ENCODE measurements at regions not wholly inside any gene's neighbourhood (a gene's known extent, or its start where the extent isn't known, plus 50 kb on each side); places are given as distances from the start of the nearest gene placed in this dataset.

GRCh38 chr15:89412905-89413411, 78.3 kb upstream of the POLG start:
- TF ChIP-seq, protein P1, sequence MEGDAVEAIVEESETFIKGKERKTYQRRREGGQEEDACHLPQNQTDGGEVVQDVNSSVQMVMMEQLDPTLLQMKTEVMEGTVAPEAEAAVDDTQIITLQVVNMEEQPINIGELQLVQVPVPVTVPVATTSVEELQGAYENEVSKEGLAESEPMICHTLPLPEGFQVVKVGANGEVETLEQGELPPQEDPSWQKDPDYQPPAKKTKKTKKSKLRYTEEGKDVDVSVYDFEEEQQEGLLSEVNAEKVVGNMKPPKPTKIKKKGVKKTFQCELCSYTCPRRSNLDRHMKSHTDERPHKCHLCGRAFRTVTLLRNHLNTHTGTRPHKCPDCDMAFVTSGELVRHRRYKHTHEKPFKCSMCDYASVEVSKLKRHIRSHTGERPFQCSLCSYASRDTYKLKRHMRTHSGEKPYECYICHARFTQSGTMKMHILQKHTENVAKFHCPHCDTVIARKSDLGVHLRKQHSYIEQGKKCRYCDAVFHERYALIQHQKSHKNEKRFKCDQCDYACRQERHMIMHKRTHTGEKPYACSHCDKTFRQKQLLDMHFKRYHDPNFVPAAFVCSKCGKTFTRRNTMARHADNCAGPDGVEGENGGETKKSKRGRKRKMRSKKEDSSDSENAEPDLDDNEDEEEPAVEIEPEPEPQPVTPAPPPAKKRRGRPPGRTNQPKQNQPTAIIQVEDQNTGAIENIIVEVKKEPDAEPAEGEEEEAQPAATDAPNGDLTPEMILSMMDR (conservative IDR thresholded peaks at IDR 0.05; ENCODE audit: low read depth in 2 of 2) = no peak
- TF ChIP-seq, protein P2, sequence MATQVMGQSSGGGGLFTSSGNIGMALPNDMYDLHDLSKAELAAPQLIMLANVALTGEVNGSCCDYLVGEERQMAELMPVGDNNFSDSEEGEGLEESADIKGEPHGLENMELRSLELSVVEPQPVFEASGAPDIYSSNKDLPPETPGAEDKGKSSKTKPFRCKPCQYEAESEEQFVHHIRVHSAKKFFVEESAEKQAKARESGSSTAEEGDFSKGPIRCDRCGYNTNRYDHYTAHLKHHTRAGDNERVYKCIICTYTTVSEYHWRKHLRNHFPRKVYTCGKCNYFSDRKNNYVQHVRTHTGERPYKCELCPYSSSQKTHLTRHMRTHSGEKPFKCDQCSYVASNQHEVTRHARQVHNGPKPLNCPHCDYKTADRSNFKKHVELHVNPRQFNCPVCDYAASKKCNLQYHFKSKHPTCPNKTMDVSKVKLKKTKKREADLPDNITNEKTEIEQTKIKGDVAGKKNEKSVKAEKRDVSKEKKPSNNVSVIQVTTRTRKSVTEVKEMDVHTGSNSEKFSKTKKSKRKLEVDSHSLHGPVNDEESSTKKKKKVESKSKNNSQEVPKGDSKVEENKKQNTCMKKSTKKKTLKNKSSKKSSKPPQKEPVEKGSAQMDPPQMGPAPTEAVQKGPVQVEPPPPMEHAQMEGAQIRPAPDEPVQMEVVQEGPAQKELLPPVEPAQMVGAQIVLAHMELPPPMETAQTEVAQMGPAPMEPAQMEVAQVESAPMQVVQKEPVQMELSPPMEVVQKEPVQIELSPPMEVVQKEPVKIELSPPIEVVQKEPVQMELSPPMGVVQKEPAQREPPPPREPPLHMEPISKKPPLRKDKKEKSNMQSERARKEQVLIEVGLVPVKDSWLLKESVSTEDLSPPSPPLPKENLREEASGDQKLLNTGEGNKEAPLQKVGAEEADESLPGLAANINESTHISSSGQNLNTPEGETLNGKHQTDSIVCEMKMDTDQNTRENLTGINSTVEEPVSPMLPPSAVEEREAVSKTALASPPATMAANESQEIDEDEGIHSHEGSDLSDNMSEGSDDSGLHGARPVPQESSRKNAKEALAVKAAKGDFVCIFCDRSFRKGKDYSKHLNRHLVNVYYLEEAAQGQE (IDR thresholded peaks at IDR 0.05; ENCODE audit: unreplicated experiment) = no peak
- TF ChIP-seq JUNB (IDR thresholded peaks at IDR 0.05; ENCODE audit: unreplicated experiment) (no peak), POLR2AphosphoS5 (IDR thresholded peaks at IDR 0.05; ENCODE audit: low read depth) (no peak), EZH2phosphoT487 (IDR thresholded peaks at IDR 0.05; ENCODE audit: unreplicated experiment) (no peak), EZH2 (IDR thresholded peaks at IDR 0.05; ENCODE audit: low read depth, unreplicated experiment) (peak; percentile 70), CREB1 (CRISPR knock-in tag; IDR thresholded peaks at IDR 0.05; ENCODE audit: low read depth) (no peak), ZNF114 (CRISPR knock-in tag; IDR thresholded peaks at IDR 0.05) (no peak), NANOG (IDR thresholded peaks at IDR 0.05; ENCODE audit: borderline replicate concordance) (no peak), ZNF331 (CRISPR knock-in tag; IDR thresholded peaks at IDR 0.05; ENCODE audit: low read depth) (no peak), ZNF462 (CRISPR knock-in tag; IDR thresholded peaks at IDR 0.05) (no peak), STAT1 (IDR thresholded peaks at IDR 0.05; ENCODE audit: unreplicated experiment) (no peak)
- TF ChIP-seq, protein P3, sequence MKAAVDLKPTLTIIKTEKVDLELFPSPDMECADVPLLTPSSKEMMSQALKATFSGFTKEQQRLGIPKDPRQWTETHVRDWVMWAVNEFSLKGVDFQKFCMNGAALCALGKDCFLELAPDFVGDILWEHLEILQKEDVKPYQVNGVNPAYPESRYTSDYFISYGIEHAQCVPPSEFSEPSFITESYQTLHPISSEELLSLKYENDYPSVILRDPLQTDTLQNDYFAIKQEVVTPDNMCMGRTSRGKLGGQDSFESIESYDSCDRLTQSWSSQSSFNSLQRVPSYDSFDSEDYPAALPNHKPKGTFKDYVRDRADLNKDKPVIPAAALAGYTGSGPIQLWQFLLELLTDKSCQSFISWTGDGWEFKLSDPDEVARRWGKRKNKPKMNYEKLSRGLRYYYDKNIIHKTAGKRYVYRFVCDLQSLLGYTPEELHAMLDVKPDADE (IDR thresholded peaks at IDR 0.05) = no peak
